AML-193 (cell line): ENCODE measurements at regions not wholly inside any gene's neighbourhood (a gene's known extent, or its start where the extent isn't known, plus 50 kb on each side); places are given as distances from the start of the nearest gene placed in this dataset.

Experiments
- DNase-seq, 2 experiments: peaks; one replicate each; lab custom pipeline; 2025; lab: John Stamatoyannopoulos, UW

DNA sequence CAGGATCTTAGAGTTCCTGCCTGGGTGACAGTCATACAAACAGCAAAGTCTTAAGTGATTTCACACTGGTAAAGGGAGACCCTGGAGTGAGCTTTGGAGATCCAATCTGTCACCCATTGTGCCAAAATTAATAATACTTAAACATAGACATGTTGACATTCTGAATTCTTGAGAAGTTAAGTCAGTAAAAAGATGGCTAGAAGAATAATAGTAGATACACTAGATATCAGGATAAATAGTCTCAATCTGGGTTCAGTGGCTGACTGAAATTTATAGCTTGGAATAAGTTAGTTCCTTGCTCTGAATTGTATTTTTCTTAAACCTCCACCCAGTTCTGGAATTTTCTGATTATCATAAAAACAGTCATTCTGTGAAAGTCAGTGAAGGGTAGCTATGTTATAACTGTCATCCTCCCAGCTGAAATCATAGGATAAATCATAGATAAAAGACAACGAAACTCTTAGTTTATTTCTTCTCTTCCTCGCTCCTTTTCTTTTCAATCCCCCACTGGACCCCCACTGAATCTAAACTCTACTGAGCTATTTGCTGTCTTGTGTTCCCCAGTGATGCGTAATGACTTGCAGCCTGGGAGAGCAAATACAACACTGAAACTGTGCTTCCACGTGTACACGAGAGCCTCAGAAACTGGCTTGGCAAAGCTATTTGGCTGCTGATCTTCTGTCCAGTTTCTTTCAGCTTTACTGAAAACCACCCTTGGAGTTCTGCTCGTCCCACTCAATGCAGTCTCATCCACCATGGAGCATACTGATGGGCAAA lies 175.4 kb upstream of the TP63 start:
- DNase-seq, result no peak

- DNase-seq, result no peak
Observed at GRCh38 chr3:189457201-189457607, 174.0 kb upstream of the TP63 start.

- no peak for DNase-seq
Observed at GRCh38 chr3:189457631-189458412, 173.4 kb upstream of the TP63 start.

GRCh38 chr3:189458528-189458927 lies 172.7 kb upstream of the TP63 start:
- DNase-seq, result no peak

DNA sequence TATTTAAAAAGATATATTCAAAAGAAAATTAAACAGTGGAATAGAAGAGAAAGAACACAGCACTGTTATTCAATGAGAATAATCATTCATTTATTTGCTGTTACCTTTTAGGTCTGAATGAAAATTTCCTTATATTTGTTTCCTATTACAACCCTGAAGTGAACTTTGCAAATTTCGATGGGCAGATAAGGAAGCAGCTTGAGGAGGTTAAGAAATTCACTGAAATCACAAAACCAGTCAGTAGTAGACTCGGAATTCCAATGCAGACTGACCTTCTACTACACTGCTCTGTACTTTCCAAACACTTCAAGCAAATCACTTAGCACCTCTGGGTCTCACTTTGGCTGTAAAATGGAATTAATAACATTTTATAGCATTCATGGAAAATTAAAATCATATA lies 172.0 kb upstream of the TP63 start:
- no peak for DNase-seq

- no peak for DNase-seq
Observed at GRCh38 chr3:189460511-189460910, 170.7 kb upstream of the TP63 start.

- DNase-seq, result no peak
Observed at GRCh38 chr3:189464799-189465198, 166.4 kb upstream of the TP63 start.

GRCh38 chr3:189466004-189466403 lies 165.2 kb upstream of the TP63 start:
- no peak for DNase-seq

DNA sequence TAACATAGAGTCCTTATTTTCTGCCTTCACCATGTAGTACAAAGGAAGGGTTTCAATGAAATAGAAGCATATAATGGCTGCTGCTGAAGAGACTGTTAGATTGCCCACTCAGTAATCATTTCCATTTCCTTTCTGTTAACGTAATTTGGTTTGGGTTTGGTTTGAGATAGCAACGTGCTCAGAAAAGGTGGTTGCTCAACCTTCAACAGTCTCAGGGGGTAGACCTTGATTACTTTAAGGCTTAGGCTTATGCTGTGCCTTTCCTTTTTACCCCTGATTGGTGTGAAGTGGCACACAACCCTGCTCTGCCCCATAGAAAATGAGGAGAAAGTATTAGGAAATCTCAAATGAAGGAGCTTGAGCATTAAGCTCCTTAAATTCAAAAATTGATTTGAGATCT lies 163.7 kb upstream of the TP63 start:
- no peak for DNase-seq

GRCh38 chr3:189474944-189475343 lies 156.2 kb upstream of the TP63 start:
- DNase-seq, result no peak

DNA sequence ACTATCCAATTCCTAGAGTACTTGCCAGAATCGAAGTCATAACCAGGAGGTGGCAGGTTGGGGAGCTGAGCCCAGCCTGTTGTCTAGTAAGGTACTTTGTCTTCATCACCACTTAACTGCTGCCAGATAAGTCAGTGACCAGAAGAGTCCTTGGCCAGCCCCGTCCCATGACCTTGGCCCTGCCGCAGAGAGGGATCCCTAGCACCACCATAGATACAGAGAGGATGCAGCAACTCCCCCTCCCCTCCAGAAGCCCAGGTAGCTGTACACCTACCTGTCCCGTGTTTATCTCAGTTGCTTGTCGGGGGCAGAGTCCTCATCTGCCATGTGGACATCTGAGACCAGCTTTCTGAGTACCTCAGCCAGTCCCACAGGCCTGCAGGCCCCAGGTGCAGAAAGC lies 153.6 kb upstream of the TP63 start:
- DNase-seq, result no peak

DNA sequence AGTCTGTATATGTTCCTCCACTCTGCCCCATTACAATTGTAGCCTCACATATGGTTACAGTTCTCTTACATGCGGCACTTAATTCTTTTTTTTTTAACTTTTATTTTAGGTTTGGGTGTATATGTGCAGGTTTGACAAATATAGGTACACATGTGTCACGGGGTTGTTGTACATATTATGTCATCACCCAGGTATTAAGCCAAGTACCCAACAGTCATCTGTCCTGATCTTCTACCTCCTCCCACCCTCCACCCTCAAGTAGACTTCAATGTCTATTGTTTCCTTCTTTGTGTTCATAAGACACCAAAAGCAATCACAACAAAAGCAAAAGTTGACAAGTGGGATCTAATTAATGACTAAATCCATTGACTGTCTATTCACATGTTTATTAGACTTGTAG lies 144.6 kb upstream of the TP63 start:
- no peak for DNase-seq

- no peak for DNase-seq
Observed at GRCh38 chr3:189488241-189488767, 142.9 kb upstream of the TP63 start.

- DNase-seq, result no peak
Observed at GRCh38 chr3:189490337-189490736, 140.9 kb upstream of the TP63 start.

GRCh38 chr3:189490749-189491148 lies 140.4 kb upstream of the TP63 start:
- DNase-seq, result no peak

GRCh38 chr3:189491831-189492230 lies 139.4 kb upstream of the TP63 start:
- no peak for DNase-seq

- no peak for DNase-seq
Observed at GRCh38 chr3:189493271-189493670, 137.9 kb upstream of the TP63 start.

DNA sequence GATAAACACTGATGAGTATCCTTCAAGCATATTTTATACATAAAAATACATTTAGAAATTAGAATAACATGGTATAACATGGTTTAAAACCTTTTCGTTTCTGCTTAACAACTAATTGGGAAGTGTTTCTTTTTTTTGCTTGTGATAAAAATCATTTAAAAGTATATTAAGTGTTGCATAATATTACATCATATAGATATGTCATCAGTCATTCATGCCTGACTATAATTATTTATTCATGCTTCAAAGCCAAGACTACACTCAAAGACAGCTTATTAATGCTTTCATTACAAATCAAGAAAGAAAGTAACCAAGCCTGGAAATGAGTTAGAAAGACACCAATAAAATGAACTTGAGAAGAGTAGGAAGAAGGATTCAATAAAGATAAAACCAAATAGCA lies 136.6 kb upstream of the TP63 start:
- DNase-seq, result no peak

- no peak for DNase-seq
Observed at GRCh38 chr3:189496375-189497138, 134.6 kb upstream of the TP63 start.

GRCh38 chr3:189498995-189499704 lies 132.0 kb upstream of the TP63 start:
- DNase-seq, result no peak

DNA sequence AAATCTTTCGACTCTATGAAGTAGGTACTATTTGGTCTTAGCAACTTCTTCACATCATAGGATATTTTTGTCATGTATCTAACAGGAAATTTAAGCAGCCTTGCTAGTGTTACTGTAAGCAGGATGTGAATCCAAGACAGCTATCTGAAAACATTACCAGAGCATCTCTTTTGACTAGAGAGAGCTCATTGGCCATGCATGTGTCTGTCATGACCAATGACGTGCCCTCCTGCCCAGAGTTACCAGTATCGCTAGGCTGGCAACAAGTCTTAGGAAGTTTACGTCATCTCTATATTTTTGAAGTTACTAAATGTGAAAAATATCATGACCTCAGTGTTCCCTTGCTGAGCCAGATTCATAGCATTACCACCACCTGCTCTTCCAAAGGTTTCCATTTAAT lies 130.9 kb upstream of the TP63 start:
- no peak for DNase-seq
